Type B pancreatic cell (in vitro differentiated cells): ENCODE measurements at regions not wholly inside any gene's neighbourhood (a gene's known extent, or its start where the extent isn't known, plus 50 kb on each side); places are given as distances from the start of the nearest gene placed in this dataset.

Experiments
- DNase-seq: peaks from one replicate; pipeline ENCODE4 v3.0.0; 2021; ENCODE audit warnings: mixed read lengths; ENCODE audit not compliant: unreplicated experiment; ENCODE audit errors: extremely low spot score
- H3K27ac Mint-ChIP-seq: 2 replicates; pipeline ENCODE4 v1.8.0; 2021; ENCODE audit warnings: mild to moderate bottlenecking, mixed read lengths
- H3K27me3 Mint-ChIP-seq: 2 replicates; pipeline ENCODE4 v1.8.0; 2021; ENCODE audit warnings: mixed read lengths
- H3K36me3 Mint-ChIP-seq: 2 replicates; pipeline ENCODE4 v1.8.0; 2021; ENCODE audit warnings: mixed read lengths
- H3K4me1 Mint-ChIP-seq: one replicate; pipeline ENCODE4 v1.8.0; 2021; ENCODE audit warnings: mixed read lengths; ENCODE audit not compliant: unreplicated experiment
- H3K4me3 Mint-ChIP-seq: 2 replicates; pipeline ENCODE4 v1.8.0; 2021; ENCODE audit warnings: mild to moderate bottlenecking, mixed read lengths
- H3K9me3 Mint-ChIP-seq: 2 replicates; pipeline ENCODE4 v1.8.0; 2021; ENCODE audit warnings: mixed read lengths
- TF ChIP-seq, protein P1 (sequence below): fragments of 200-600 bp; sonication (generic); conservative IDR thresholded peaks from 2 replicates; pipeline ENCODE4 v1.5.0; 2021; ENCODE audit warnings: antibody characterized with exemption, mild to moderate bottlenecking

DNA sequence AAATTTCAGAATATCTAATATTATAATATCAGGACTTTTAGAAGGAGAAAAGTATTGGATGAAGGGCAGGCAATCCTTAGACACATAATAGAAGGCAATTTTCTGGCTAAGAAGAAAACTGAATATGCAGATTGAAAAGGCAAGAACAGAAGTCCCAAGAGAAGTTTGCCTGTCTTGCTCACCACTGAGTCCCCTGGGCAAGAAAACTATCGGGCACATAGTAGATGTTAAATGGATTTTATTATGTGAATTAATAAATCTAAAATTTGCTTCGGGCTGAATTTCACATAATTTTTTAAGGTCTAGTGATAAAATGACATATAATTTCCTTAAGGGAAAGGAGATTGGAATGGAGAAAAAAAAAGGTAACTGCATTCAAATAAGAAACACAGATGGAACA lies 380.9 kb upstream of the GRM3 start:
- H3K27ac Mint-ChIP-seq: no peak overlapping the region
- DNase-seq: no peak
- H3K4me1 Mint-ChIP-seq: no peaks in the 10 kb centered on the region
- H3K27me3 Mint-ChIP-seq: no peaks in the 10 kb centered on the region
- no peaks in the 10 kb centered on the region for H3K36me3 Mint-ChIP-seq
- H3K4me3 Mint-ChIP-seq: no peak overlapping the region
- TF ChIP-seq, protein P1, sequence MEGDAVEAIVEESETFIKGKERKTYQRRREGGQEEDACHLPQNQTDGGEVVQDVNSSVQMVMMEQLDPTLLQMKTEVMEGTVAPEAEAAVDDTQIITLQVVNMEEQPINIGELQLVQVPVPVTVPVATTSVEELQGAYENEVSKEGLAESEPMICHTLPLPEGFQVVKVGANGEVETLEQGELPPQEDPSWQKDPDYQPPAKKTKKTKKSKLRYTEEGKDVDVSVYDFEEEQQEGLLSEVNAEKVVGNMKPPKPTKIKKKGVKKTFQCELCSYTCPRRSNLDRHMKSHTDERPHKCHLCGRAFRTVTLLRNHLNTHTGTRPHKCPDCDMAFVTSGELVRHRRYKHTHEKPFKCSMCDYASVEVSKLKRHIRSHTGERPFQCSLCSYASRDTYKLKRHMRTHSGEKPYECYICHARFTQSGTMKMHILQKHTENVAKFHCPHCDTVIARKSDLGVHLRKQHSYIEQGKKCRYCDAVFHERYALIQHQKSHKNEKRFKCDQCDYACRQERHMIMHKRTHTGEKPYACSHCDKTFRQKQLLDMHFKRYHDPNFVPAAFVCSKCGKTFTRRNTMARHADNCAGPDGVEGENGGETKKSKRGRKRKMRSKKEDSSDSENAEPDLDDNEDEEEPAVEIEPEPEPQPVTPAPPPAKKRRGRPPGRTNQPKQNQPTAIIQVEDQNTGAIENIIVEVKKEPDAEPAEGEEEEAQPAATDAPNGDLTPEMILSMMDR: no peak
- no peaks in the 10 kb centered on the region for H3K9me3 Mint-ChIP-seq

DNA sequence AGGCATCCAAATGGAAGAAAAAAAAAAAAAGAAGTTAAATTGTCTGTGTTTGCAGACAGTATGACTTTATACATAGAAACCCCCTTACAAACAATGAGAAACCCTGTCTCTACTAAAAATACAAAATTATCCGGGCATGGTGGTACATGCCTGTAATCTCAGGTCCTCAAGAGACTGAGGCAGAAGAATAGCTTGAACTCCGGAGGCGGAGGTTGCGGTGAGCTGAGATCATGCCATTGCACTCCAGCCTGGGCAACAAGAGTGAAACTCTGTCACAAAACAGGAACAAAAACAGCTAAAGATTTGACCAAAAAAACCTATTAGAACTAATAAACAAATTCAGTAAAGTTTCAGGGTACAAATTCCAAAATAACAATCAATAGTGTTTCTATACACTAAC lies 385.8 kb upstream of the GRM3 start:
- TF ChIP-seq, protein P1: no peak
- no peak for DNase-seq
- Mint-ChIP-seq H3K27ac (no peak overlapping the region), H3K36me3 (no peaks in the 10 kb centered on the region), H3K4me3 (no peak overlapping the region), H3K9me3 (no peaks in the 10 kb centered on the region), H3K4me1 (no peaks in the 10 kb centered on the region), H3K27me3 (no peaks in the 10 kb centered on the region)

DNA sequence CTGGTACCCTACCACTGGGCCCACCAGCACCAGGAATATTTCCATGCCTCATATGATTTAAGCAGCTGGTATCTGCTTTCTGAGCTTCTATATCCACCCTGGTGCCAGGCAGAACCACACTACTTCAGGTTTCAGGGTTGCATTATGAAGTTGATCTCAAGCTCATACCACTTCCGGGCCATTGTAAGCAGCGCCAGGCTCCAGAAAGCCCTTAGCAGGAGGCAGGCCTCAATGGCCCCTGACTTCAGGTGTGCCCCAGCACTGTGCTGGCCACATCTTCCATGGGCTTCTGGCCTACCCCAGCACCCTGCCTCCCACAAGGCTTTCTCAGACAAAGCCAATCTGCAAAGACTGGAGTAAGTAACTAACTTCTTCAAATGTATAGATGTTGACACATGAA lies 391.3 kb upstream of the GRM3 start:
- H3K36me3 Mint-ChIP-seq: no peaks in the 10 kb centered on the region
- no peak for DNase-seq
- H3K4me1 Mint-ChIP-seq: no peaks in the 10 kb centered on the region
- H3K27ac Mint-ChIP-seq: no peak overlapping the region
- H3K27me3 Mint-ChIP-seq: no peaks in the 10 kb centered on the region
- H3K4me3 Mint-ChIP-seq: no peak overlapping the region
- H3K9me3 Mint-ChIP-seq: no peaks in the 10 kb centered on the region
- TF ChIP-seq, protein P1: no peak

DNA sequence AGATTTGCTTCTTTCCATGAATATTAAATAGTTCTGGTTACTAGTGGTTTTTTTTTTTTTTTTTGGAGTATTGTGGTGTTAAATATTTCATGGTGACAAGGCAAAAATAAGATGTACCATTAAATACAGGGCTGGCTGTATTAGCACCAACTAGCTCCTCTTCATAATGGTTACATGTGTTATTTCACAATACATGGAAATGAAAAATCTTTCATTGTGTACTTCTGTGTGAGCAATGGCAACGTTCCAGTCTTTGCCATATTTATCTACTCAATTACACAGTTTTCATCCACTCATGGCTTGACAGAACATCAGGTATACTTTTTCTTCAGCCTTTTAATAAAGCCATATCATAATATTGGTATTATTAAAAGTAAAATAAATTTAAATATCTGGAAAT lies 394.7 kb upstream of the GRM3 start:
- DNase-seq: no peak
- Mint-ChIP-seq H3K4me3 (no peak overlapping the region), H3K9me3 (no peaks in the 10 kb centered on the region), H3K36me3 (no peaks in the 10 kb centered on the region), H3K27me3 (no peaks in the 10 kb centered on the region), H3K27ac (no peak overlapping the region), H3K4me1 (no peaks in the 10 kb centered on the region)
- TF ChIP-seq, protein P1: no peak

DNA sequence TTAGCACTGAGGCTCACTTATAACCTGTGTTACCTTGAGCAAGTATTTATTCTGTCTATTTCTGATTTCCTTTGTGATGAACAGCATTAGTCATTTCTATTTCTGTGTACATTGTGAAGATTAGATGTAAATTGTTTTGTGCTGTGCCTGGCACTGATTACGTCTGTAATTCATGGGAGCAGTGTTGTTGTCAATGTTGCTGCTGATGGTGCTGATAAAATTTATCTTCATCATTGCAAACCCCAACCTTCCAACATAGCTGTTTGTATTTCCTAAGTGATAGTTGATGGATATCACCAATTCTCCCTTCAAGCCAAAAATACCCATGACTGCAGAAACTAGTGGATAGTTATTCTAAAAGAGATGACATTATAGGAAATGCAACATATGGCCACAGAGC lies 400.5 kb upstream of the GRM3 start:
- Mint-ChIP-seq H3K9me3 (no peaks in the 10 kb centered on the region), H3K4me3 (no peak overlapping the region), H3K36me3 (no peaks in the 10 kb centered on the region), H3K27me3 (no peaks in the 10 kb centered on the region), H3K27ac (no peak overlapping the region), H3K4me1 (no peaks in the 10 kb centered on the region)
- TF ChIP-seq, protein P1: no peak
- no peak for DNase-seq

DNA sequence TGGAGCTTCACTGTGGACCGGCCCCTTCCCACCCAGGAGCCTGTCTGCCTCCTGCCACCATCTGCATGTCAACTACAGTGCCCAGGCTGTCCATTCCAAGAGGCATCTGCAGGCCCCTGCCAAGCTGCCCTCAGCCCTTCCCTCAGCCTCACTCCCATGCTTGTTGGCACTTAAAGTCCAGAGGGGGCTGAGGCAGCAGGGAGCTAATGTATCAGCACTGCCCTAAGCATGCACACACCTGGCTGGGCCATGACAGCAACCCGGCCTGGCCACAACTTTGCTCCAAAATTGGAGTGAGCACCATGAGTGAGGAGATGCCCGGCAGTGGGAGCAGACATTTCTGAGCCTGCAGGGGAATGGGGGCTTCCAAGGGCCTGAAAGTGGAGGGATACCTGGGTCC lies 417.5 kb upstream of the GRM3 start:
- Mint-ChIP-seq H3K4me3 (no peak overlapping the region), H3K9me3 (no peaks in the 10 kb centered on the region), H3K27ac (no peak overlapping the region), H3K4me1 (no peaks in the 10 kb centered on the region), H3K36me3 (no peaks in the 10 kb centered on the region), H3K27me3 (no peaks in the 10 kb centered on the region)
- DNase-seq: no peak
- TF ChIP-seq, protein P1: no peak
